ENCODE measurements at regions not wholly inside any gene's neighbourhood (a gene's known extent, or its start where the extent isn't known, plus 50 kb on each side); places are given as distances from the start of the nearest gene placed in this dataset.
A peak's percentile ranks its signal among the peaks of the same experiment; 100 is the strongest.
"Not testable (repeated sequence)": the region's sequence is repeated elsewhere in the genome, so short reads cannot be mapped to it uniquely, and the experiment has no call there.

DNA sequence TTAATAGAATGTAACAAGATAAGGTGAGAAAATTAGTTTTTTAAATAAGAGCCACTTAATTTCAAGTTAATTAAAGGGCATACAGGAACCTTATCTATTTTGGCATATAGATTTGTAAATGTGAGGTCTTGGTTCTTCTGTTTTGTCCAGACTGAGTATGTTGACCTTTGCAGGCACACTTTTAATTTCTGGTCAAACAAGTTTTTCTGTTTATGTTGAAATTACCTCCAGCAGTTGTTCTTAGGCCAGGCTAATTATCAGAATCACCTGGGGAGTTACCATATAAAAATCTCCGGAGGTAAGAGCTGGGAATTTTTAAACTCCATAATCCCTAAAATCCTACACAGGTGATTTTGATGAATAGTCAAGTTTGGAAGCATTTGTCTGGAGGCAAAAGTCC is 227.4 kb upstream of the ANKRD50 start:
- DNase-seq, result no peak

DNA sequence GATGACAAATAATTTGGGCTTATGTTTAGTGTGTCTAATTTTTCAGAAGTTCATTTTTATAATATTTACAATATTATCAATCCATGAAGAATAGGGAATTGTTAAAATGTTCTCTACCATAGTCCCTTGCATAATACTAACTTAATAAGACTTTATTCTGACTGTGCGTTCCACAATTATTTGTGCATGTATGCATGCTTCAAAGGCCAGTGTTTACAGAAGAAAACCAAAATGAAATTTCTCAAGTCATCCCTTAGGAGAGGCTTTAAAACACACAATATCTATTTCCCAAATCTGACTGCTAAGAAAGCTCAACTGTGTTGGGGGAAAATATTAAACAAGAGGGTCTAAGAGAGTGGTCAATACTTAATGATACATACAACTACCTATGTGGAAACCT is 226.3 kb upstream of the ANKRD50 start:
- no peak for DNase-seq

DNA sequence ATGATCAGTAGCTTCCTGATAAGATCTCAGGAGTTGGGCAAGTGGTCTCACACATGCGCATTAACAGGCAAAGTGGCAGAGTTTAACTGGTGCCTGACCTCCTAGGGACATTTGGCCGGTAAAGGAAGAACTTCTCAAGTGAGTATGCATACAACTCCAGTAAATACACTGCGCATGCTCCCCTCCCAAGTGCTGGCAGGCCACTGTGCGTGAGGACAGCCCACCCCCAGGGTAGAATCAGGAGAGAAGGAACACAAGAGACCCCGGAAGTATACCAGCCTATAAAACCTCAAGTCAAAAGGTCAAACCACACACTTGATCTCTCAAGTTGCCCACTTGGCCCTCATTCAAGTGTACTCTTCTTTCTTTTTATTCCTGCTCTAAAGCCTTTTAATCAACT is 225.5 kb upstream of the ANKRD50 start:
- DNase-seq, result no peak

DNA sequence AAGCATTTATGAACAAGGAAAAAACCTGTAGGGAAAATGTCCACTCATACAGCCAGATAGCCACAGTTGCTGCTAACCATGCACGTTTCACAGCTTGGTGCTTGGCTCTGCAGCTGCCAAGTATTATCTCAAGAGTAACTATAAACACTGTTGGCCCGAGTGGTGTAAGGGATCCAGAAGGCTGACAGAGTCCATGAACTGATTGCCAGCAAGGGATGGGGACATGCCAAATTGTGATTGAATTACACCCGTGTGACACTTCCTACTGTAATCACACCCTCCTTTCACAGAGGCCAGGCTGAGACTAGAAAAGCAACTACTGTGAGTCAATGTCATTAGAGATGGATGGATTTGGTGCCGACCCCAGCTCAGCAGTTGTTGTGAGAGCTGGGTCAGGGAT is 223.9 kb upstream of the ANKRD50 start:
- DNase-seq, result peak; percentile 26

DNA sequence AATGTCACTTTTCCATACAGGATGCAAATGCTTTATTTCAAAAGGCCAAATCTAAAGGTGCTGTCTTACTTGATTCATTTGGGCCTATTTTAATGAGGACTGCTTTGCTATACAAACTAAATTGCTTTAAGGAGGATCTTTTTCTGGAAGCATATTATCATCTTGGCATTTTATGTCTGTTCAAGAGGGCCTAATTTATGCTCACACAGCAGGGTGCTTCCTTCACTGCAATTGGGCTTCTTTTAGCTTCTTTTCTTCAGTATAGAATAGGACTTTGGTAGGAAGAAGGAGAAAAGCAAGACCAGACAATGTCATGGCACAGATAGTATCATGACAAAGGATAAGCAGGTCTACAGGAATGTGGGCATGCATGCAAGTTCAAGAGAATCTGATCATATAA is 222.4 kb upstream of the ANKRD50 start:
- no peak for DNase-seq

DNA sequence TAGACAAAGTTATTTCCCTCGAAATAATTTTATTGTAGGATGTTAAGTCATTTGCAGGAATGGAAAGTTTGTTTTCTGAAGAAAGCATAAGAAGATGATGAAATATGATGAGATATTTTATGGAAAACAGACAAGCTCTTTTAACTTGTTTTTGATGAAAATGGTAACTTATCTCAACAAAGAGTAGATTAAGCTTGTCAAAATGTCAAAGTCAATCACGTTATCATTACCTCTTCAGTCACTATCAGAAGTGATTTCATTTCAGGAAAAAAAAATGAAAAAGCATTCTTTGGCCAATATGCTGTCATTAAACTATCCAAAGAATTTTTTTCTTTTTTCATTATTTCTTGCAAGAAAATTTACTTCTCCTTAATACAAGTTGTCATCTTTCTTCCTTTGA is 221.0 kb upstream of the ANKRD50 start:
- no peak for DNase-seq

DNA sequence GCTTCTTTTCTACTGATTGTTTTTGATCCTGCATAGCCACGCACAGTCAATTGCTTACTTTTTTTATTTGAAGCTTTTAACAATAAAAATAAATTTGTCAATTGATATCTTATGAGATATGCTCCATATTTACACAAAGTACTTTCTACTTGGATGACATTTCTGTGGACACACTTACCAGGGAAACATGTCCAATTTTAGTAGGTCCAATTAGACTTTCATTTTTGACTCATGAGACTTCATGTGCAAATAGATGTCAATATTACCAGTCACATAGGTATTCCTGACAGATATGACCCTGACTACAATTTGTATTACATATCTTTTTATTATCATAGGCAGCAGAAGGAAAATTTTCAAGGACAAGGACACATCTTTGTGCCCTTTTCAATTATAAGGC is 219.9 kb upstream of the ANKRD50 start:
- no peak for DNase-seq

DNA sequence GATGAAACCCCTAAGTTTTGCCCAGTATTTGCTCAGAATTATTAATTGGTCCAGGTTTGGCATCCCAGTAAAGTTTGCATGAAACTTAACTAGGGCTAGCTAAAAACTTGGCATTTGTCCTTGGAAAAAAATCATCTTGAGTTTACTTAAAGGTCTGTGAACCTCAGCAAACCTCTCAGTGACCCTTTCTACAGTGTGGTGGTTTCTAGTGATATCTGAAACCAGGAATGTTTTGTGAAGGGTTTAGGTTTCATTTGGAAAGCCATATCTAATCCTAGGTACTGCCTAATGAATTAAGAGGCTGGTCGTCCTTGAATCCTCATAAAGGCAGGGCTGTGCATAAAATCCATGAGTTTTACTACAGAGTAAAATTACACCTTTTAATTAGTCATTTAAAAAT is 218.5 kb upstream of the ANKRD50 start:
- peak; percentile 46 for DNase-seq

DNA sequence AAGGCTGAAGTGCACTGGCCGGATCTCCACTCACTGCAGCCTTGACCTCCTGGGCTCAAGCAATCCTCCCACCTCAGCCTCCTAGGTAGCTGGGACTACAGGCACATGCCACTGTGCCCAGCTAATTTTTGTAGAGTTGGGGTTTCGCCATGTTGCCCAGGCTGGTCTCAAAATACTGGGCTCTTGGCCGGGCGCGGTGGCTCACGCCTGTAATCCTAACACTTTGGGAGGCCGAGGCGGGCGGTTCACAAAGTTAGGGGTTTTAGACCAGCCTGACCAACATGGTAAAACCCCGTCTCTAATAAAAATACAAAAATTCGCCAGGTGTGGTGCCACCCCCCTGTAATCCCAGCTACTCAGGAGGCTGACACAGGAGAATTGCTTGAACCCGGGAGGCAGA is 210.2 kb upstream of the ANKRD50 start:
- DNase-seq, result not testable (repeated sequence)

DNA sequence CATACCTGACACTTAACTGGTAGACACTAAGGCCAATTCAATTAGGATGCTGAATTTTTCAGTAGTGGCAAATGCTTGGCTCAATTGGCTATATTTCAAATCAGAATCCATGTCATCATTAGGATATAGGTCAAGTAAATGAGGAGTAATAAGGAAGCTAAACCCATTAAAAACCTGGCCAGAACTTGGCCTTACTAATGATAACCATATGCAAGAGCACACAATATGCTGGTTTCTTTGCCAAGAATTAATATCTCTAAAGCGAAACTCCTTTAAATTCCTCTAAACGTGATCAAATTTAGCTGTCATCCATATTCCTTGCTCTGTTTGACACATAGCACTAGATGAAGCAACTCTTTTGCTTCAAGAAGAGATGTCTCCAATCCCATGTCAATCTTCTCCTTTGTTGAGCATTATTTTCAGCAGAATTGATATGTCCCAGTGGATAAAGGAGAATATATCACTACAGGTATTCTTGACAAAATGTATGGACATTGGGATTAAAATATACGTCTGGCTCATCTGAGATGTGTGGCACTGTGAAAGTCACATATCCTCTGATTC is 206.1 kb upstream of the ANKRD50 start:
- DNase-seq, result peak; percentile 23

DNA sequence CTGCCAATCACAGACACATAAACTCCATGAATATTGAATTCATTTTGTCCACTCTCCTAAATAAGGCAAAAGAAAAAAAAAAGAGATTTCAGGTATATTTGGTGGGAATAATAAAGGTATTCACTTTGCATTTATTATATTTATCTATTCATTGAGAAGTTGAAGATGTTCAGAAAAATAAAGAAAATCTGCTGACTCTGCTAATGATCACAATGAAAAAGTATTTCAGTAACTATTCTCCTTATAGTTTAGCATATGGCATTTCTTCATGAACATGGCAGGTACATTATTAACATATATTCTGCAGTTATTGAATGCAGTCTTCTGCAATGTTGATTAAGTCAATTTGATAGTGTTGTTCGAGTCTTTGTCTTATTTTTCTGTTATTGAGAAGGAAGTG is 202.5 kb upstream of the ANKRD50 start:
- no peak for DNase-seq

DNA sequence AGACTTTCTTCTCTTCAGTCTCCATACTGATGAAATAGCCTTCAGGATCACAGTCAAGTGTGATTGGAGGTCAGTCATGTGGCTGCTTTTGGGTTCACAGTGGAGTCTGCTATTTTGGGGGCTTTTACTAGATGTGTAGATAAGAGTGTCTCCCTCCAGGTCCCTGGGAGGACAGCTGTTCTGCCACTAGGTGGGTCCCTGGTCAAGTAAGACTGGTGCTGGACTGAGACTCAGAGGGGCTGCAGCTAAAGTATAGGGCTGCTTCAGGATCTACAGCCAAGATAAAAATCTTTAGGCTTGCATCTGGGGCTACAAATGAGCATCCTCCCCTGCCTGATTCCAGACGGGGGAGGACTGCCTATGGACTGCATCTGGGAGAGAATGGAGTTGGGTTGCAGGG is 200.7 kb upstream of the ANKRD50 start:
- no peak for DNase-seq

DNA sequence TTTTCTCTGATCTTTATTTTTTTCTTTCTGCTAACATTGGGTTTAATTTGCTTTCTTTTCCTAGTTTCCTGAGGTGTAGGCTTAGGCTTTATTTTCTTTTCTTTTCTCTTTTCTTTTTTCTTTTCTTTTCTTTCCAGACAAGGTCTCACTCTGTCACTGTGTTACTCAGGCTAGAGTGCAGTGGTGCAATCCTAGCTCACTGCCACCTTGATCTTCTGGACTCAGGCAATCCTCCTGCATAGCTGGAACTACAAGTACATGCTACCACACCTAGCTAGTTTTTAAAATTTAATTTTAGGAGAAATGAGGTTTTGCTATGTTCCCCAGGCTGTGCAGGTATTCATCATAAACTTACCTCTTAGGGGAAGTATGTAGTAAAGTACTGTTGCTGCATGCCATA is 197.8 kb upstream of the ANKRD50 start:
- DNase-seq, result no peak

DNA sequence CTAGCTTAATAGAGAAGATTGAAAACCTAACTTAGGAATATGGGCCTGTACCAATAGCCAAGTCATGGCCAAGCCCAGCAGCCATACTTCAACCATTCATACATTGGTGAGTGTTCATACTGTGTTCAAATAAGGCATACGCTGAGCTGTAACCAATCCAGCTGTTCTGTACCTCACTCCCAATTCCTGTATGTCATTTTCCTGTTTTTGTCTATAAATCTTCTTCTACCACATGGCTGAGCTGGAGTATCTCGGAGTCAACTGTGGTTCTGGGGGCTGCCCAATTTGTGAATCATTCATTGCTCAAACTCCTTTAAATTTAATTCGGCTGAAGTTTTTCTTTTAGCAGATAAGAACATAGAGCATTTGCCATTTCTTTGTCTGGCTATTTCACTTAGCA is 195.3 kb upstream of the ANKRD50 start:
- peak; percentile 94 for DNase-seq

DNA sequence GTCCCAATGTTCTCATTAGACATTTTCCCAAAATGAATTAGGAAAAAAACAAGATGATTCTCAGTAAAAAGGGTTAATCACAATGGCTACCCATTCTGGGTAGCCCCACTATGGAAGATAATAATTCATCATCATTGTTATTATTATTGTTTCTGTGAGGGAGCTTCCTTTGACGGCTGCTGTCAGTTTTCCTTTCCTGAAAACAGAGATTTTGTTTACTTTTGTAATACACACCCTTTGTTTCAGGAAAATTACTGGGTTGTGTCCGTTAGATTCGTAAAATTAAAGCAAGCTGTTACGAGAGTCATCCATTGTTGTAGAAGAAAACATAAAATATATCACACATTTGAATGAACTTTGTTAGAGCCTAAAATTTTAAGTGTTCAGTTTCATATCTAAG is 192.9 kb upstream of the ANKRD50 start:
- no peak for DNase-seq

DNA sequence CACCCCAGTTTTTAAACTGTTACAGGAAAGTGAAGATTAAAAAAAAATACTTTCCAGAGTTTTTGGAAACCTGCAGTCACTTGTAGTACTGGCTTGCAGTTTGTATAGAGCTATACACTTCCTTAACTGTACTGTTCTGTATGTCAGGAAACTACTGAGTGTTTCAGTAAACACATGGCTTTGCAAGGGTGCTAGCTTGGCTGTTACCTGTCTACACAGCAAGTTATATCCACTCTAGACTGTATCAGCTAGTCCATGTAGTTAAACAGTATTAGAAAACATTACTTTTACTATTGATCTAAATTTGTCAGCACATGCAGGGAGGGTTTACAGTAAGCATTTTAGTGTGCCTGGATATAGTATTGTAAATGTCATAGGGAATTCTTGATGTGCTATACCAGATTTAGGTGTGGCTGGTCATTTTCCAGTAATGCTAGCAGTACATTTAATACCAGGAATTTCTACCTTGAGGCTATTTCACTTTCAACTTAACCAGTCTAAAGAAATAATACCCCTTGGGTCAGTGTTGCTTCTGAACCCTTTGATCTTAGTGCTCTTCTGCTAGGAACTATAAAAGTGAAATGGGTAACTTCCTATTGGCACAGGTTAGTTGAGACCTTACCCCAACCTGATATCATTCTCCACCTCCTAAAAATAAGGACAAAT is 192.3 kb upstream of the ANKRD50 start:
- no peak for DNase-seq

DNA sequence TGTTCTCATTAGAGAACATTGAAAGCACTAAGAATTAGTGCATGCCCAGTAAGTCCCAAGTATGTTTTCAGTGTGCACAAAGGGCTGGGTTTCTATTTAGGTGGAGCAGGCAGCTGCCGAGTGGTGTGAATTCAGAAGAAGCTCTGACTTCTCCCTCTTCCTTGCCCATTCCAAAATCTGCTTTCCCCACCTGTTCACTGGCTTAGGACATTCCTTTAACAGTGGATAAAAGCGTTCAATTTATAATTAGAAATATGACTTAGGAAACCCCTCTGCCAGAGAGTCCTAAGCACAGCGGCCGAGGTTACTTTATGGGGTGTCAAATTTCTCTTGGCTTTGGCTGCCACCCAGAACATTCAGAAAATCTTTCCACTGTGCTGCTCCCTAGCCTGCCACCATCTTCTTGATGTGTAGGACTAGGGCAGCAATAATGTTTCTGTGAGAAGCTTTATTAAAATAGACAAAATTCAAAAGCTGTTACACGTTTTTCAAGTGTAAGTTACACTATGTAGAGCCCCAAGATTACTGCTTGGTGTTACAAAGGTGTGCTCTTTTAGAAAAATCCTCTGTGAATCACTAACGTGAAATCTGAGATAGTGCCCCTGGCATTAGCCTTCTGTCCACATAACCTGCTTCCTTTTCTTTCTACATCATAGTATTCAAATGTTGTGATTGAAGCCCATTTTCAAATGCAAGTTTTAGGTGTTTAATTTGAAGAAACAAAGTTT is 191.6 kb upstream of the ANKRD50 start:
- DNase-seq, result peak; percentile 75

DNA sequence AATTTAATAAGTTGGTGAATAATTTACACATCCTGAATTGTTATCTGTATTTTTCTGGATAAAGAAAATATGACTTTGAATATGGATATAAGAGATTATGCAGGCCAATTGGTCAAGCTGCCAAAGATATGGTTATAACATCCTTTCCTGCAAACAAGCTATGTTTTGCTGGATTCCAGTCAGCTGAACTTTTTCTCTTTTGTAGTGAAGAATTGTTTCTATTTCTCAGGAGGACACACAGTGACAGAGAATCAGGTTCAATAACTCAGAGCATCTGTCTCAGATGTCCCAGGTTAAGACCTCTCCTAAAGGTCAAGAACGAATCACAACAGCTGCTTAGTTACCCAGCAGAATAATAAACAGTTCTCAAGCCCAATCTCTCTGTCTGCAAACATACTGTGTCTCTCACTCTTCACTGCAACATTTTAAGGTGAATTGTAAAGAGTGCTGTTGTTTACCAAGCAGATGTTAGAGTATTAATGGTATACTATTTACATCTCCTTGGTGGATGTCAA is 189.5 kb upstream of the ANKRD50 start:
- DNase-seq, result no peak

DNA sequence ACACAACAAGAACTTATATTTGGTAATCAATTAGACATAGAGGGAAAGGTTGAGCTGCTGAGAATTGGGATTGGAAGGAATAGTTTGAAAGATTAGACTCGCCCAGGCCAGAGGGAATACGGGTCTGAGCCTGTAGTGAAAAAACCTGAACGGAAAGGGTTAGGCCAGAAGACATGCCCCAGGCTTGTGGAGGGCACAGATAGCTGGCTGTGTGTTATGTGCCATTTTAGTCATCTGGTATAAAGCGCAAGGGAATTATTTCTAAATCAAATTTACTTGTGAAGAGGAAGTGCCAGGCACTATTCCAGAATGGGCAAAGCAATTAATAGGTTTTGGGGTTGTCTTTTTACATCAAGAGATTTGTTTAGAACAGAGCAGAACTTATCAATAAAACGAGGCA is 187.5 kb upstream of the ANKRD50 start:
- no peak for DNase-seq

DNA sequence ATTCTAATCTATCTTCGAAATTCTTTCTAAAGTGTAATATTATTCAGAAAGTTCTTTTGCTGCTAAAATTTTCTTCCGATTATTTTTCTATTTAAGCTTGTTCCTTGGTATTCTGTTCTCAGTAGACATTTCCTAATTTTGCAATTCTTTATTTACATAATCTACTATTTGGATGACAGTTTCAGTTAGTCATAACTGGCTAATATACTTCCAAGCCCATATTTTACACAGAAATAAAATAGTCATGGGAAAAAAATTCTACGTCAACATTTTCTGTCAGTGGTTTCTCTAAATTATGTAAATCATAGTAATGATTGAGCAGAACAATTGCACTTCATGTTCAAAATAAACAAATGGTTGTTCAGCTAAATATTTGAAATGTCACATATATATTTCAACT is 178.0 kb upstream of the ANKRD50 start:
- DNase-seq, result peak; percentile 60

DNA sequence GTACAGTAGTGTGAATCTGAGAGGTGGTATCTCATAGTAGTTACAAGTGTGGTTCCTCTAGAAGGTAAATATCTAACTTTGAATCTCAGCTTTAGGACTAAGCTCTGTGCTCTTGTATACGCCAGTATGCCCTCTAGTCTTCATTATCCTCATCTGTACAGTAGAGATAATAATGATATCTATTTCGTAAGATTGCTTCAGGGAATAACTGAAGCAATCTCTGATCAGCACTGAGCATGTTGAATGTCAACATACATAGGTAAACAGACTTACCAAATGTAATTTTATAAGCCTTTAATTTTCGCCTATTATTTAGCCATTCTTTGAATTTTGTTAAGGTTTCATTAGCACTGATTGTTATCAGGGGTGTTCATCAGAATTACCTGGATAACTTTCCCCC is 175.2 kb upstream of the ANKRD50 start:
- DNase-seq, result no peak

DNA sequence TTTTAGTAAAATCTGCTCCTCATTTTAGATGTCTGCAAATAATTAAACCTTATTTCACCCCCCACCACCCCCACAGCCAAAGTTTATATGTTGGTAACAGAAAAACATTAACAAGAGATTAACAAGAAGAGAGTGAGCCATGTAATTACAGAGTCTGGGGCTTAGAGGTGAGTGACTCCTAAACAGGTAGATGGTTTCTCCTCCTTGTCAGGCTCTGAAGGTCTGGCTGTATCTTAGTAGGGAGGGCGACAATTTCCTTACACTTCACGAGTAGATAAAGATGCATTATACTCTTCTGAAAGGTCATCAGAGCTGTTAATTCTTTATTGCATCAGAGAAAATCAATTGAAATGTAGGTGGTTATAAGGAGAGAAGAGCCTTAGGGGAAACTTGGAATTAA is 171.8 kb upstream of the ANKRD50 start:
- no peak for DNase-seq

DNA sequence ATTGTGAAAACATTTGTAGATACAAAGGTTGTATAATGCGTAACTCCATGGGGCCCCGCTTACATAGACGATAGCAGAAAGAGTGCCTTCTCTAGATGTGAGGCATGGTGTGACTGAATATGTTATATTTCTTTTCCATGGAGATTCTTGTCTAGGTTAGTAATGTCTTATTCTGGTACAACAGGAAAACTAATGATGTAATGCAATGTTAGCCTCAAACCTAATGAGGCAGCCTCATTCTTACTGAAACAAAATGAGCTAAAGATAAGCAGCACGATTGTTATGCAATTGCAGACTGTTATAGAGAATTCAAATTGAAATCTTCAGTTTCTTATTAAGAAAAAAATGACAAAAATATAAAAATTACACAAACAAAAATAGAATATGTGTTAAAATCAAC is 171.1 kb upstream of the ANKRD50 start:
- DNase-seq, result peak; percentile 13

DNA sequence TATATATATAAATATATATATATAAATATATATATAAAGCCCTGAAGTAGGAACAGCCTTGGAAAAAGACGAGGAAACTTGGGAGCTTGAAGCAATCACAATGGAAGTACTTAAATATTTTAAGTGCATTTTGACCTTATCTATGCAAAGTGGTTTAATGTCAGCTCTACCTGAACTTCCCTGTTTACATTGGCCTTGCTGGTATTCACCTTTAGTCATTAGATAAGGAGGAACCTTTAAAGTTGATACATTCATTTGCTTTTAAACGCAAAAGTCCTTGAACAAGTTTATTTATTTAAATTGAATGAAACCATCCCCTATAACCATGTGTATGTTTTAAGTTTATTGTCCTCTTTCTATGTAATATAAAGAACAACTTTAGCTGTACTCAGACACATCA is 166.7 kb upstream of the ANKRD50 start:
- DNase-seq, result no peak
